Coronary artery (tissue), 2 donors: ENCODE measurements at regions not wholly inside any gene's neighbourhood (a gene's known extent, or its start where the extent isn't known, plus 50 kb on each side); places are given as distances from the start of the nearest gene placed in this dataset.

Source experiments
- DNase-seq: peaks from one replicate; pipeline ENCODE4 v3.0.0-alpha.2; 2017; ENCODE audit warnings: low spot score
- H3K27ac ChIP-seq, 2 donors: fragments of 200-600 bp; sonication (generic); one replicate each; pipeline ENCODE4 v1.5.1; 2016 to 2019
- H3K4me3 ChIP-seq: fragments of 200-600 bp; sonication (generic); 2 replicates; pipeline ENCODE4 v1.5.1; 2016; ENCODE audit warnings: mild to moderate bottlenecking, moderate library complexity
- CTCF ChIP-seq: fragments of 200-600 bp; sonication (generic); IDR thresholded peaks from one replicate; pipeline ENCODE4 v1.5.1; 2019; ENCODE audit warnings: antibody characterized with exemption

- H3K4me3 ChIP-seq, result no peak overlapping the region
- TF ChIP-seq CTCF, result no peak
- no peak for DNase-seq
- no peak overlapping the region for H3K27ac ChIP-seq
Measured at GRCh38 chr11:30786256-30787110, 200.3 kb upstream of the MPPED2 start.

- no peak overlapping the region for H3K4me3 ChIP-seq
- no peak for TF ChIP-seq CTCF
- H3K27ac ChIP-seq, result no peak overlapping the region
- no peak for DNase-seq
Measured at GRCh38 chr11:30778596-30778995, 192.4 kb upstream of the MPPED2 start.

GRCh38 chr11:30775233-30775522, 189.0 kb upstream of the MPPED2 start:
- TF ChIP-seq CTCF, result no peak
- no peak overlapping the region for H3K27ac ChIP-seq
- no peak overlapping the region for H3K4me3 ChIP-seq
- no peak for DNase-seq

- TF ChIP-seq CTCF, result no peak
- H3K4me3 ChIP-seq, result no peak overlapping the region
- no peak overlapping the region for H3K27ac ChIP-seq
- DNase-seq, result no peak
Measured at GRCh38 chr11:30774496-30775232, 188.5 kb upstream of the MPPED2 start.

GRCh38 chr11:30772908-30773307, 186.8 kb upstream of the MPPED2 start:
- no peak for TF ChIP-seq CTCF
- DNase-seq, result no peak
- Histone ChIP-seq H3K27ac (no peak overlapping the region), H3K4me3 (no peak overlapping the region)

GRCh38 chr11:30763951-30764350, 177.8 kb upstream of the MPPED2 start:
- no peak overlapping the region for H3K4me3 ChIP-seq
- TF ChIP-seq CTCF, result no peak
- no peak for DNase-seq
- H3K27ac ChIP-seq, result no peak overlapping the region

GRCh38 chr11:30762188-30762587, 176.0 kb upstream of the MPPED2 start:
- H3K4me3 ChIP-seq, result no peak overlapping the region
- no peak overlapping the region for H3K27ac ChIP-seq
- no peak for TF ChIP-seq CTCF
- no peak for DNase-seq
